H1 (cell line): ENCODE measurements at regions not wholly inside any gene's neighbourhood (a gene's known extent, or its start where the extent isn't known, plus 50 kb on each side); places are given as distances from the start of the nearest gene placed in this dataset.

ENCODE experiments used
- CTCF ChIA-PET: fragments of 300-600 bp; sonication (Branson Sonifier 250); formaldehyde crosslinking; loops from one replicate; lab custom pipeline; 2021; ENCODE audit not compliant: partially characterized antibody; lab: Charles Lee
- POLR2A ChIA-PET: fragments of 300-600 bp; sonication (Branson Sonifier 250); formaldehyde crosslinking; loops from one replicate; lab custom pipeline; 2021; ENCODE audit warnings: inconsistent platforms; ENCODE audit not compliant: partially characterized antibody; lab: Charles Lee
- DNase-seq, 2 experiments: peaks; one replicate each; pipeline versions ENCODE4 v3.0.0 to v3.0.0-alpha.2; 2010 to 2022; ENCODE audit warnings: low spot score in 2 of 2, low read depth in 1 of 2, mixed read lengths in 1 of 2
- FAIRE-seq: peaks from 2 replicates; lab custom pipeline; 2011; peaks lifted over from hg19 to GRCh38; lab: Jason Lieb, UNC
- H2AFZ ChIP-seq: 2 replicates; pipeline ENCODE4 v1.8.1; 2012; ENCODE audit warnings: low read length, inconsistent platforms
- H2AK5ac ChIP-seq: 2 replicates; pipeline ENCODE4 v1.6.1; 2013; ENCODE audit warnings: low read depth, low read length
- H2BK120ac ChIP-seq: replicated peaks from 2 replicates; pipeline ENCODE3; 2013; ENCODE audit warnings: low read depth, low read length, inconsistent platforms
- H2BK12ac ChIP-seq: 2 replicates; pipeline ENCODE4 v1.6.1; 2013; ENCODE audit warnings: low read depth, low read length
- H2BK15ac ChIP-seq: 2 replicates; pipeline ENCODE4 v1.6.1; 2013; ENCODE audit warnings: low read length
- H2BK20ac ChIP-seq: 2 replicates; pipeline ENCODE4 v1.6.1; 2013; ENCODE audit warnings: low read length
- H2BK5ac ChIP-seq: 2 replicates; pipeline ENCODE4 v1.6.1; 2013; ENCODE audit warnings: low read depth, low read length
- H3K14ac ChIP-seq: 2 replicates; pipeline ENCODE4 v1.6.1; 2013; ENCODE audit warnings: inconsistent platforms; ENCODE audit not compliant: insufficient read length
- H3K18ac ChIP-seq: 2 replicates; pipeline ENCODE4 v1.6.1; 2013; ENCODE audit warnings: low read length; ENCODE audit errors: extremely low read depth
- H3K23ac ChIP-seq: 2 replicates; pipeline ENCODE4 v1.6.1; 2013; ENCODE audit warnings: inconsistent platforms; ENCODE audit not compliant: insufficient read length
- H3K23me2 ChIP-seq: 2 replicates; pipeline ENCODE4 v1.6.1; 2013; ENCODE audit warnings: low read depth, low read length
- H3K27ac ChIP-seq: 2 replicates; pipeline ENCODE4 v1.6.1; 2011; ENCODE audit warnings: low read depth, low read length, inconsistent platforms
- H3K27me3 ChIP-seq, 4 experiments: replicated peaks in 1 of 4; 1 replicate in 1 of 4; 2 replicates in 3 of 4; pipeline versions ENCODE4 v1.6.1 to v1.8.1; 2011 to 2013; ENCODE audit warnings: low read length in 3 of 4, mild to moderate bottlenecking in 3 of 4, inconsistent platforms in 2 of 4, mixed read lengths in 2 of 4, moderate library complexity in 1 of 4; ENCODE audit not compliant: control insufficient read depth in 3 of 4, insufficient read depth in 3 of 4; ENCODE audit errors: extremely low read depth in 1 of 4
- H3K36me3 ChIP-seq, 4 experiments: 2 replicates each; pipeline versions ENCODE4 v1.6.1 to v1.8.1; 2011 to 2013; ENCODE audit warnings: mild to moderate bottlenecking in 4 of 4, low read length in 3 of 4, moderate library complexity in 2 of 4, control low read depth in 1 of 4, inconsistent platforms in 1 of 4; ENCODE audit not compliant: insufficient read depth in 4 of 4, control insufficient read depth in 2 of 4
- H3K4ac ChIP-seq: replicated peaks from 2 replicates; pipeline ENCODE3; 2013; ENCODE audit warnings: low read length, low read depth, mixed read lengths, inconsistent platforms; ENCODE audit not compliant: insufficient read length
- H3K4me1 ChIP-seq, 4 experiments: replicated peaks in 1 of 4; 1 replicate in 1 of 4; 2 replicates in 3 of 4; pipeline versions ENCODE4 v1.6.1 to v1.8.1; 2011 to 2013; ENCODE audit warnings: low read length in 3 of 4, inconsistent platforms in 2 of 4, mixed read lengths in 1 of 4; ENCODE audit not compliant: insufficient read depth in 4 of 4, control insufficient read depth in 3 of 4
- H3K4me2 ChIP-seq, 2 experiments: 2 replicates each; pipeline versions ENCODE4 v1.6.1 to v1.8.1; 2011 to 2013; ENCODE audit warnings: low read depth in 2 of 2, low read length in 2 of 2, control low read depth in 1 of 2, inconsistent platforms in 1 of 2, mild to moderate bottlenecking in 1 of 2; ENCODE audit not compliant: insufficient read depth in 1 of 2
- H3K4me3 ChIP-seq, 4 experiments: fragments of 200-600, 300-600 bp in 1 of 4; sonication (generic), shearing (Covaris generic), sonication (Bioruptor Twin) in 1 of 4; 2 replicates each; pipeline versions ENCODE4 v1.5.1 to v1.8.1; 2011 to 2016; ENCODE audit warnings: low read length in 4 of 4, low read depth in 3 of 4, control low read depth in 2 of 4, inconsistent platforms in 2 of 4, mild to moderate bottlenecking in 2 of 4, mixed read lengths in 1 of 4, moderate library complexity in 1 of 4; ENCODE audit not compliant: insufficient read depth in 2 of 4; ENCODE audit errors: extremely low read depth in 1 of 4
- H3K56ac ChIP-seq: replicated peaks from 2 replicates; pipeline ENCODE3; 2013; ENCODE audit warnings: low read depth, mild to moderate bottlenecking, mixed read lengths, low read length, inconsistent platforms; ENCODE audit not compliant: insufficient read length
- H3K79me1 ChIP-seq: 2 replicates; pipeline ENCODE4 v1.6.1; 2013; ENCODE audit warnings: low read depth, low read length, control low read depth
- H3K79me2 ChIP-seq, 2 experiments: 2 replicates each; pipeline versions ENCODE4 v1.6.1 to v1.8.1; 2012 to 2013; ENCODE audit warnings: low read length in 2 of 2, mild to moderate bottlenecking in 2 of 2, inconsistent platforms in 1 of 2; ENCODE audit not compliant: insufficient read depth in 2 of 2, control insufficient read depth in 1 of 2
- H3K9ac ChIP-seq, 4 experiments: replicated peaks in 1 of 4; 1 replicate in 1 of 4; 2 replicates in 3 of 4; pipeline versions ENCODE4 v1.6.1 to v1.8.1; 2011 to 2013; ENCODE audit warnings: low read depth in 3 of 4, low read length in 3 of 4, control low read depth in 2 of 4, mild to moderate bottlenecking in 2 of 4, moderate library complexity in 2 of 4, inconsistent platforms in 1 of 4; ENCODE audit errors: extremely low read depth in 1 of 4
- H3K9me3 ChIP-seq, 2 experiments: 2 replicates each; pipeline versions ENCODE4 v1.6.1 to v1.8.1; 2012 to 2013; ENCODE audit warnings: mild to moderate bottlenecking in 2 of 2, moderate library complexity in 2 of 2, control low read depth in 1 of 2, inconsistent platforms in 1 of 2, low read depth in 1 of 2, low read length in 1 of 2, mixed read lengths in 1 of 2; ENCODE audit not compliant: insufficient read depth in 2 of 2
- H4K20me1 ChIP-seq, 2 experiments: replicated peaks in 1 of 2; 2 replicates each; pipeline versions ENCODE3 to v1.8.1; 2011 to 2013; ENCODE audit warnings: inconsistent platforms in 2 of 2, low read length in 2 of 2, mild to moderate bottlenecking in 1 of 2; ENCODE audit not compliant: insufficient read depth in 2 of 2, control insufficient read depth in 1 of 2
- H4K5ac ChIP-seq: 2 replicates; pipeline ENCODE4 v1.6.1; 2013; ENCODE audit warnings: low read length, low read depth, mixed read lengths, inconsistent platforms; ENCODE audit not compliant: insufficient read length
- H4K8ac ChIP-seq: 2 replicates; pipeline ENCODE4 v1.8.0; 2013; ENCODE audit warnings: mild to moderate bottlenecking, moderate library complexity, low read length, inconsistent platforms; ENCODE audit not compliant: insufficient read depth; ENCODE audit errors: extremely low read depth
- H4K91ac ChIP-seq: replicated peaks from 2 replicates; pipeline ENCODE3; 2013; ENCODE audit warnings: low read length, mixed read lengths, inconsistent platforms; ENCODE audit not compliant: insufficient read length
- CTCF ChIP-seq, 3 experiments: IDR thresholded peaks; 1 replicate in 2 of 3; 2 replicates in 1 of 3; pipeline versions ENCODE4 v1.5.1 to v1.6.1; 2011; ENCODE audit warnings: low read length in 3 of 3, mild to moderate bottlenecking in 3 of 3, inconsistent platforms in 2 of 3, low read depth in 1 of 3, moderate library complexity in 1 of 3; ENCODE audit not compliant: insufficient read depth in 1 of 3; ENCODE audit errors: control extremely low read depth in 1 of 3
- EZH2 ChIP-seq: fragments of 200-600 bp; sonication (generic); IDR thresholded peaks from 2 replicates; pipeline ENCODE4 v1.7.1; 2012; ENCODE audit warnings: low read depth, mild to moderate bottlenecking, moderate library complexity, low read length, inconsistent platforms; ENCODE audit not compliant: severe bottlenecking
- GTF2F1 ChIP-seq: IDR thresholded peaks from 2 replicates; pipeline ENCODE4 v1.6.1; 2012; ENCODE audit warnings: low read depth, low read length, improper control_type of control experiment, borderline replicate concordance
- HDAC2 ChIP-seq, 2 experiments: fragments of 300-600 bp in 1 of 2; sonication (generic) in 1 of 2; IDR thresholded peaks; 2 replicates each; pipeline ENCODE4 v1.6.1; 2011 to 2012; ENCODE audit warnings: low read depth in 2 of 2, low read length in 2 of 2, mild to moderate bottlenecking in 2 of 2, moderate library complexity in 2 of 2, borderline replicate concordance in 1 of 2, inconsistent platforms in 1 of 2
- HDAC6 ChIP-seq: IDR thresholded peaks from one replicate; pipeline ENCODE4 v1.7.1; 2012; ENCODE audit warnings: low read depth, mild to moderate bottlenecking, inconsistent platforms, low read length, moderate library complexity
- JUND ChIP-seq: IDR thresholded peaks from 2 replicates; pipeline ENCODE4 v1.6.1; 2011; ENCODE audit warnings: mild to moderate bottlenecking, improper control_type of control experiment, low read length
- MAX ChIP-seq: IDR thresholded peaks from 2 replicates; pipeline ENCODE4 v1.6.1; 2012; ENCODE audit warnings: inconsistent platforms
- NRF1 ChIP-seq: IDR thresholded peaks from 2 replicates; pipeline ENCODE4 v1.6.1; 2011; ENCODE audit warnings: mild to moderate bottlenecking, low read depth, low read length, improper control_type of control experiment
- PHF8 ChIP-seq: fragments of 200-600 bp; sonication (generic); conservative IDR thresholded peaks from 2 replicates; pipeline ENCODE4 v1.7.1; 2012; ENCODE audit warnings: low read depth, mild to moderate bottlenecking, inconsistent platforms, low read length, moderate library complexity
- POLR2A ChIP-seq, 2 experiments: IDR thresholded peaks; 1 replicate in 1 of 2; 2 replicates in 1 of 2; pipeline ENCODE4 v1.6.1; 2011; ENCODE audit warnings: low read depth in 2 of 2, low read length in 2 of 2, mild to moderate bottlenecking in 2 of 2; ENCODE audit errors: control extremely low read depth in 1 of 2
- RBBP5 ChIP-seq: IDR thresholded peaks from 2 replicates; pipeline ENCODE4 v1.7.1; 2012; ENCODE audit warnings: low read depth, mild to moderate bottlenecking, inconsistent platforms, low read length, moderate library complexity, borderline replicate concordance
- SIX5 ChIP-seq: IDR thresholded peaks from 2 replicates; pipeline ENCODE4 v1.6.1; 2011; ENCODE audit warnings: mild to moderate bottlenecking, low read depth, low read length
- WGBS, 2 experiments: shearing (Covaris generic) in 1 of 2; methylation state at CpG; one replicate each; pipeline versions ENCODE4 v1.1.6 to v1.1.7; 2013 to 2015; ENCODE audit warnings: low lambda C conversion rate in 2 of 2, mixed read lengths in 2 of 2, inconsistent platforms in 1 of 2, low coverage in 1 of 2, missing lambda C conversion rate in 1 of 2; ENCODE audit not compliant: insufficient replicate concordance in 2 of 2, insufficient coverage in 1 of 2, insufficient read length in 1 of 2; ENCODE audit errors: extremely low coverage in 1 of 2, missing lambda C conversion rate in 1 of 2; 5-methylcytosine and 5-hydroxymethylcytosine counted together

DNA sequence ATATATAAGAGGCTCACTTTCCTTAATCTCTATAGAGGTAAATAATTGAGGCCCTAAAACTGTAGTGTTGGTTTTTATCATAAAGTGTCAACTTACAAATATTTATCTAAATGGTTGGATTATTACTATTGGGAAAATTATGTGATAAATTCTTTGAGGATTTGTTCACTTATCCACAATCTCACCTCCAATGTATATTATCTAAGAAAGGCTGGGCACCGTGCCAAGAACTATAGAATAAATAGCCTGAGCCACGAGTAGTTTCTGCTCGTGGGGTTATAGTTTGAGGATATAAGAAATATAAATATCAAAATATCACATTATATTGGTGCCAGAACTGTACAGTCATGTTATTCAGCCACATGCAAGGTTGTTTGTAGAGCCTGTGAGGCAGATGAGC lies 177.9 kb downstream of the VEGFC start:
- Histone ChIP-seq H3K79me1 (no peaks in the 10 kb centered on the region), H4K20me1 (no peaks in the 10 kb centered on the region), H2BK15ac (no peak overlapping the region), H3K4ac (no peak overlapping the region), H2BK20ac (no peak overlapping the region), H3K14ac (no peak overlapping the region), H4K5ac (no peak overlapping the region), H2BK12ac (no peak overlapping the region), H3K4me3 (no peak overlapping the region), H3K23ac (no peak overlapping the region), H3K36me3 (no peaks in the 10 kb centered on the region), H3K56ac (no peak overlapping the region), H3K27me3 (no peaks in the 10 kb centered on the region), H3K4me2 (no peak overlapping the region), H3K79me2 (no peaks in the 10 kb centered on the region), H4K91ac (no peak overlapping the region), H3K27ac (no peak overlapping the region), H3K4me1 (no peaks in the 10 kb centered on the region), H2AK5ac (no peak overlapping the region), H4K8ac (no peak overlapping the region), H2BK5ac (no peak overlapping the region), H3K9me3 (no peaks in the 10 kb centered on the region), H2BK120ac (no peak overlapping the region), H3K9ac (no peak overlapping the region), H2AFZ (no peak overlapping the region), H3K23me2 (no peaks in the 10 kb centered on the region), H3K18ac (no peak overlapping the region)
- DNase-seq (no peak), FAIRE-seq (no peak)
- WGBS, 2 experiments = 91% methylated on average over 3 of the region's 3 CpGs; no CpG with 5 or more reads in 1 of the 2 experiments
- CTCF ChIA-PET = interaction anchor here (1.1 kb wide), 1 partner anchor 18 kb away, joined by 4 read pairs; no protein-coding TSS in a partner anchor
- POLR2A ChIA-PET = no interaction called here
- TF ChIP-seq NRF1 = no peak
- no peak for TF ChIP-seq POLR2A (IDR thresholded peaks at IDR 0.05; ENCODE audit: control extremely low read depth in 1 of 2, low read depth in 2 of 2, low read length in 2 of 2)
- TF ChIP-seq RBBP5 = no peak
- no peak for TF ChIP-seq SIX5
- TF ChIP-seq HDAC6 = no peak
- no peak for TF ChIP-seq JUND
- TF ChIP-seq MAX = no peak
- no peak for TF ChIP-seq HDAC2 (IDR thresholded peaks at IDR 0.05; ENCODE audit: borderline replicate concordance in 1 of 2, low read depth in 2 of 2, low read length in 2 of 2)
- TF ChIP-seq CTCF (IDR thresholded peaks at IDR 0.05; ENCODE audit: control extremely low read depth in 1 of 3, insufficient read depth in 1 of 3, low read depth in 1 of 3, low read length in 3 of 3) = no peak
- TF ChIP-seq EZH2 = no peak
- TF ChIP-seq GTF2F1 = no peak
- TF ChIP-seq PHF8 = no peak
